ENCODE measurements at regions not wholly inside any gene's neighbourhood (a gene's known extent, or its start where the extent isn't known, plus 50 kb on each side); places are given as distances from the start of the nearest gene placed in this dataset.

GRCh38 chr13:87982400-87982799 is 311.2 kb downstream of the SLITRK5 start:
- TF ChIP-seq GATA2 (IDR thresholded peaks at IDR 0.05; ENCODE audit: low read depth, low read length) (0 out of 2 replicates have a peak, but pooled peaks have one; percentile 18), GATA3 (IDR thresholded peaks at IDR 0.05; ENCODE audit: low read depth, low read length) (peak; percentile 56; the same call in 1 of the 2 replicates)

All from SH-SY5Y (cell line).